ENCODE measurements at regions not wholly inside any gene's neighbourhood (a gene's known extent, or its start where the extent isn't known, plus 50 kb on each side); places are given as distances from the start of the nearest gene placed in this dataset.
"Not testable (repeated sequence)": the region's sequence is repeated elsewhere in the genome, so short reads cannot be mapped to it uniquely, and the experiment has no call there.

- no peak for TF ChIP-seq ZNF274 (IDR thresholded peaks at IDR 0.05; ENCODE audit: low read depth, low read length)
- no peak overlapping the region for H3K4me3 ChIP-seq (ENCODE audit: low read length)
Measured at GRCh38 chr1:10941891-10942541, 70.4 kb upstream of the TARDBP start.

GRCh38 chr1:10942542-10942912 is 69.9 kb upstream of the TARDBP start:
- no peak overlapping the region for H3K4me3 ChIP-seq (ENCODE audit: low read length)
- TF ChIP-seq ZNF274 (IDR thresholded peaks at IDR 0.05; ENCODE audit: low read depth, low read length), result no peak

- H3K4me3 ChIP-seq (ENCODE audit: low read length), result no peak overlapping the region
- no peak for TF ChIP-seq ZNF274 (IDR thresholded peaks at IDR 0.05; ENCODE audit: low read depth, low read length)
Measured at GRCh38 chr1:10943041-10943440, 69.4 kb upstream of the TARDBP start.

GRCh38 chr1:10943991-10944730 is 68.3 kb upstream of the TARDBP start:
- TF ChIP-seq ZNF274 (IDR thresholded peaks at IDR 0.05; ENCODE audit: low read depth, low read length), result no peak
- H3K4me3 ChIP-seq (ENCODE audit: low read length), result no peak overlapping the region

GRCh38 chr1:10945991-10946509 is 66.4 kb upstream of the TARDBP start:
- no peak for TF ChIP-seq ZNF274 (IDR thresholded peaks at IDR 0.05; ENCODE audit: low read depth, low read length)
- no peak overlapping the region for H3K4me3 ChIP-seq (ENCODE audit: low read length)

GRCh38 chr1:10947181-10947580 is 65.3 kb upstream of the TARDBP start:
- H3K4me3 ChIP-seq (ENCODE audit: low read length), result no peak overlapping the region
- no peak for TF ChIP-seq ZNF274 (IDR thresholded peaks at IDR 0.05; ENCODE audit: low read depth, low read length)

GRCh38 chr1:10947691-10948462 is 64.6 kb upstream of the TARDBP start:
- no peak for TF ChIP-seq ZNF274 (IDR thresholded peaks at IDR 0.05; ENCODE audit: low read depth, low read length)
- no peak overlapping the region for H3K4me3 ChIP-seq (ENCODE audit: low read length)

GRCh38 chr1:10948463-10948775 is 64.0 kb upstream of the TARDBP start:
- TF ChIP-seq ZNF274 (IDR thresholded peaks at IDR 0.05; ENCODE audit: low read depth, low read length), result no peak
- no peak overlapping the region for H3K4me3 ChIP-seq (ENCODE audit: low read length)

GRCh38 chr1:10950316-10951172 is 61.9 kb upstream of the TARDBP start:
- no peak for TF ChIP-seq ZNF274 (IDR thresholded peaks at IDR 0.05; ENCODE audit: low read depth, low read length)
- no peak overlapping the region for H3K4me3 ChIP-seq (ENCODE audit: low read length)

- H3K4me3 ChIP-seq (ENCODE audit: low read length), result not testable (repeated sequence)
Measured at GRCh38 chr1:10951298-10951697, 61.2 kb upstream of the TARDBP start.

GRCh38 chr1:10951961-10952360 is 60.5 kb upstream of the TARDBP start:
- TF ChIP-seq ZNF274 (IDR thresholded peaks at IDR 0.05; ENCODE audit: low read depth, low read length), result no peak
- no peak overlapping the region for H3K4me3 ChIP-seq (ENCODE audit: low read length)

- TF ChIP-seq ZNF274 (IDR thresholded peaks at IDR 0.05; ENCODE audit: low read depth, low read length), result no peak
- no peak overlapping the region for H3K4me3 ChIP-seq (ENCODE audit: low read length)
Measured at GRCh38 chr1:10953505-10954193, 58.8 kb upstream of the TARDBP start.

GRCh38 chr1:10957133-10957532 is 55.3 kb upstream of the TARDBP start:
- no peak for TF ChIP-seq ZNF274 (IDR thresholded peaks at IDR 0.05; ENCODE audit: low read depth, low read length)
- H3K4me3 ChIP-seq (ENCODE audit: low read length), result no peak overlapping the region

All from GM08714 (cell line).